ENCODE measurements at regions not wholly inside any gene's neighbourhood (a gene's known extent, or its start where the extent isn't known, plus 50 kb on each side); places are given as distances from the start of the nearest gene placed in this dataset.
A peak's percentile ranks its signal among the peaks of the same experiment; 100 is the strongest.
"Not testable (repeated sequence)": the region's sequence is repeated elsewhere in the genome, so short reads cannot be mapped to it uniquely, and the experiment has no call there.

DNA sequence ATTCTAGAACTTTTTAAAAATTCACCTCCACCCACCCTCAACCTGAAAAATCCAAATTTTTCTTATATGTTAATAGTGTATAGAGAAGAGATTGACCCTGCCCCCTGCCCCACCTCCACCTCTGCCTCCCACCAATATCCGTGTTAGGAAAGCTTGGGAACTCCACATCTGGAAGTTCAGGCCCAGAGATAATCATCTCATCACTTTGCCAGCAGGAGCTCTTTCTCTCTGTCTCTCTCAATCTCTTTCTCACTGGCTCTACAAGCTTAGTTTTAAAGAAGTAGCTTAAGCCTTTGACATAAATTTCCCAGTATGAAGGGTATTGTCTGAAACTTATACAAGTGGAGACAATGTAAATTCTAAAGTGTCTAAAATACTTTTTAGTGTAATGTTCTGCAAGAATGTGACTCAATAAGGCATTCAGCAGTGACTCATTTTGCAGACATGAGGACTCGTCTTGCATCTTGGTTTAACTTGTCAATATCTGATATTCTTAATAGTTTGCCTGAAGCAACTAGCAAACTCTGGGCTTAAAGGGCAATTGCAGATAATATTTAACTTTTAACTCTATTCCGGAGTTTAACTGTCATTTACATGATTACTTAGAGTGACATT, 299.8 kb upstream of the EPHA3 start:
- no peak for DNase-seq (ENCODE audit: low spot score)

DNA sequence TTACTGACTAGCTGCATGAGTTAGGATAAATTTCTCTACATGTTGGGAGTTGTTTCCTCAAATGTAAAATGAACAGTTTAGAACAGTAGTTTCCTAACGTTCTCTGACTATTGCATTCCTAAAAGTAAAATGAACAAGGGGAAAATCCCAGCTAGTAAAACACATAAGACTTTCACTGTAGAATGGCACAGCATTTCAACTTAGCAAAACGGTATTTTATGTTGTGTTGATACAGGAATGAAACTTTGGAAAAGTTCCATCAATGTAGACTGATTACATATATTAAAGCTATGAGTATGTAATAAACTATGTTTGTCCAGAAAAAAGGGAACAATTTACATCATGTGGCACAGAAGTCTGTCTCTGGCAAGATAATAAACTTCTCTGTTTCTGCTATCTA, 297.4 kb upstream of the EPHA3 start:
- no peak for DNase-seq (ENCODE audit: low spot score)

DNA sequence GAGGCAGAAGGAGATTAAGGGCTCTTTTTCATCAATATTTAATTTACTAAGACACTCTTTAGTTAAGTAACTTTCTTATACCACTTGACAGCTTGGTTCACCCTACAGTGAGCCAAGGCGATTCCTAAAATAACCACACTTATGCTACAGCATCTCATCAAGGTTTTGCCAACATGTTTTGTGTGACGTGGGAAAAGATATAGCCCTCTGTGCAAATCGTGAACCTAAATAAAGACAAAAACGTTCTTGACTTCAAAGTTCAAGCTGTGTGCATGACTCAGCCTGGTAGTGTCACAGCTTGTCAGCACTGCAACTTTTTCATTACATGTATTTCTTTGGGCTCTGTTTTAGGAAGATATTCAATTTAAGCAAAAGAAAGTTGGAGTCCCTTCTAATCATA, 297.0 kb upstream of the EPHA3 start:
- DNase-seq (ENCODE audit: low spot score), result no peak

GRCh38 chr3:88811096-88811495, 296.3 kb upstream of the EPHA3 start:
- DNase-seq (ENCODE audit: low spot score), result no peak

GRCh38 chr3:88812576-88812975, 294.8 kb upstream of the EPHA3 start:
- DNase-seq (ENCODE audit: low spot score), result no peak

DNA sequence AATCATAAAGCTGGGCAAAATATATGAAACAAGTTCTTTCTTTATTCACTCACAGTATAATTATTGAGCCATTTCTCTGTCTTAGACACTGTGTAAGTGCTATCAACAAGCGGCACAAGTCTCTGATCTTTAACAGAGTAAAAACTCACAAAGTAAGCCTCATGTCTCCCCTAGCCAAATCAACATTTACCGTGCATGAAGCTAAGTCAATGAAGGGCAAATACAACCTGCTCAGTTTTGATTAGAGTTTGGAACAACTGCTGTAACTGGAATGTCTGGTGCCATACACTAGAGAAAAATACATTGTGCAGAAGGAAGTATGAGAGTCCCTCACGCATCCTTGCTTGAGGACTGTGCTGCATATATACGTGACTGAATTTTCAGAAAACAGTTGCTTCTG, 291.0 kb upstream of the EPHA3 start:
- DNase-seq (ENCODE audit: low spot score), result no peak

GRCh38 chr3:88824666-88825564, 282.5 kb upstream of the EPHA3 start:
- DNase-seq (ENCODE audit: low spot score), result no peak

DNA sequence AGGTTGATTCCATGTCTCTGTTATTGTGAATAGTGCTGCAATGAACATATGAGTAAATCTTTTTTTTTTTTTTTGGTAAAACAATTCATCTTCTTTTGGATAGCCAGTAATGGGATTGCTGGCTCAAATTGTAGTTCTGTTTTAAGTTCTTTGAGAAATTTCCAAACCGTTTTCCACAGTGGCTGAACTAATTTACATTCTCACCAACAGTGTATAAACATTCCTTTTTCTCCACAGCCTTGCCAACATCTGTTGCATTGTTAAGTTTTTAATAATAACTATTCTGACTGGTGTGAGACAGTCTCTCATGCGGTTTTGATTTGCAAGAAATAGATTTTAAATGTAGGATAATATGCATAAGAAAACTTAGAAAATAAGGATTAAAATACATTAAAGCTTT, 279.0 kb upstream of the EPHA3 start:
- DNase-seq (ENCODE audit: low spot score), result no peak

DNA sequence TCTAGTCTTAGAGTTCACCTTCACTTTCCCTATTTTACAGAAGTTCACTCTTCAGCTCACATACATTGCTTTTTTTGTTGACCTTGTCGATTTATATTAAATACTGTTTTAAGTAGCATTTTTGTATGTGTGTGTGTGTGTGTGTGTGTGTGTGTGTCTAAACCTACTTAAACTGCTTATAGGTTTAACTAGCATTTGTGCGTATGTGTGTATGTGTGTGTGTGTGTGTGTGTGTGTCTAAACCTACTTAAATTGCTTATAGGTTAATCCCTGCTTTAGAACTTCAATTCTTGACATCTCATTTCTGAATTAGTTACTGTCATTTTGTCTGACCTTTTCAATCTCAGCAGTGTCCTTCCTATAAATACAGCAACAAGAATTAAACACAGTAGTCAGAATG, 254.8 kb upstream of the EPHA3 start:
- no peak for DNase-seq (ENCODE audit: low spot score)

GRCh38 chr3:88863196-88863595, 244.2 kb upstream of the EPHA3 start:
- DNase-seq (ENCODE audit: low spot score), result no peak

DNA sequence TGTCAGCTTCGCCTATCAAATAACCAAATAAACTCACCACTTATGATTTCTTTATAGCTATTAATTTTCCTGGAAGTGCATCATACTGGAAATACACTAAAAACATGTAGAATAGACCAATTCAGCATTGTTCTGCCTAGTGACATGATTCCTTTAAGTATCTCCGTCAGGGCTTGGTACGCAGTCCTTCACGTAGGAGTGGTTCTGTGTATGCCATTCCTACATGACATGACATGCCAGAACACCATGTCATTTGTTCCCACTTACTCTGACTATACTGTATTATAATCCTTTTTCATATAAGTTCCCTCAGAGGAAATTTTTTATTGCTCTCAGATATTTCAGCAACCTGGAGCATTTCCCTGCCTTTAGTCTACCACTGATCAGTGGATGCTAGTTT, 230.7 kb upstream of the EPHA3 start:
- no peak for DNase-seq (ENCODE audit: low spot score)

GRCh38 chr3:88879905-88880304, 227.5 kb upstream of the EPHA3 start:
- no peak for DNase-seq (ENCODE audit: low spot score)

GRCh38 chr3:88882121-88882520, 225.3 kb upstream of the EPHA3 start:
- no peak for DNase-seq (ENCODE audit: low spot score)

GRCh38 chr3:88886624-88887023, 220.8 kb upstream of the EPHA3 start:
- DNase-seq (ENCODE audit: low spot score), result not testable (repeated sequence)

- DNase-seq (ENCODE audit: low spot score), result no peak
Observed at GRCh38 chr3:88896026-88896425, 211.4 kb upstream of the EPHA3 start.

GRCh38 chr3:88912294-88912877, 195.0 kb upstream of the EPHA3 start:
- peak; percentile 80 for DNase-seq (ENCODE audit: low spot score)

- DNase-seq (ENCODE audit: low spot score), result no peak
Observed at GRCh38 chr3:88918841-88919240, 188.6 kb upstream of the EPHA3 start.

- no peak for DNase-seq (ENCODE audit: low spot score)
Observed at GRCh38 chr3:88921986-88922385, 185.4 kb upstream of the EPHA3 start.

DNA sequence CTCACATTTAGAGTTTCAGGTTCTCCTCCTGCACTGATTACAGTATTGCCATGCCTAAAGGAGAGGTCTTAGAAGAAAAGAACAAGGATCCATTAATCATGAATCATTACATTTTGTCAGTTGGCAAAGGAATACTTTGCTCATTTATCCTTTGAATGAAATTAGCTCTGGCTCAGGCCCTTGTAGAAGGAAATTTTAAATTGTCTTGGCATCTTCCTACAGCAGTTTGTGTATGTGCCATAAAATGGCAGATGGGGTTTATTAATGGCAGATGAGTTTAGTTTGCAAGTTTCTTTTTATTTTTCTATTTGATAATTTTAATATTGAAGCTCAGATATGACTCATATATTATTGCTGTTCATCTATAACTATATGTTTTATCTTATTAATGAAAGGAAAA, 181.2 kb upstream of the EPHA3 start:
- no peak for DNase-seq (ENCODE audit: low spot score)

DNA sequence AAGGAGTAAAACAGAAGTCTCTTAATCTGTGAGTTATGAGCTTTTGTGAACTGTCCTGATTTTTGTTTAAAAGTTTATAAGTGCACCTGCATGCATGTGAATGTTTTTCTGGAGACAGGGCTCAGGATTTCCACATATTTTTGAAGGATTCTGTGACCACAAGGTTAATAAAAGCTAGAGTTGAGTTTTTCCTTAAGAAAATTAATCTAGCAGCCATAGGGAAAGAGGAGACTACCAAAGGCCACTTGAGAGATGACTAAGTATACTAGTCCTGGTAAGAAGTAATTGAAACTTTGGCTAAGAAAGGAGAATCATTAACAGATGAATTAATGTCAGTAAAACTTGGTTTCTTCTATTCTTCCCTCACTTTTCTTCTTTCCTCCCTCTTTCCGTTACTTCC, 176.8 kb upstream of the EPHA3 start:
- DNase-seq (ENCODE audit: low spot score), result no peak

DNA sequence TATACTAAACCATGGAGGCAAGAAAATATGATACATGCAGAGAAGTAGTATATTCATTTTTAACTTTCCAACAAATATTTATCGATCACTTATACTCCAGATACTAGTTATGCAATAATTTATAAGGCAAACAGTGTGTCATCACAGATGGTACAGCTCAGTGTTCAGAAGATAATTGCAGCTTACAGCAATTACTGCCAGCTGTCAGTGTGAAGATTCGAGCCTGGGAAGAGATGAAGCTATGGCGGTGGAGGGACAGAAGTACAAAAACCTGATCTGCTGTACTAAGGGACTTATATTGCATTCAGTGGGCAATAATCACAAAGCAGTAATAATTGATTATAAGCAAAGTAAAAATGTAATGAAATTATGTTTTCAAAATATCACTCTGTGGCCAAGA, 170.6 kb upstream of the EPHA3 start:
- DNase-seq (ENCODE audit: low spot score), result peak; percentile 40

DNA sequence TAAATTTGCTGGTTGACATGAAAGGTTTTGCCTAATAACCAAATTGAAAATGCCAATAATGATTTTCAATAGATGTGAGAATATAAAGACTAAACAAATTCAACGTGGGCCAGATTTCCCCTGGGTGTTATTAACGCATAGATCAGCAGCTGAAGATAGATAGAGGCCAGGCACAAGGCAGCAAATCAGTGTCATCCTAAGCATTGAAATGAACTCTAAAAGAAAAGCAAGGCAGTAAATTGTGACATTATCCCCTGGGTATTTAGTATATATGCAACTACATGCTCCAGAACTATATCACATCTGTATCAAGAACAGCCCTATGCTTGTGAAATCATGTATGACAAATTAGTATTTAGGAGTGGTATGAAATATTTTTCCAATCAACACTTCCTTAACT, 167.1 kb upstream of the EPHA3 start:
- DNase-seq (ENCODE audit: low spot score), result no peak

- no peak for DNase-seq (ENCODE audit: low spot score)
Observed at GRCh38 chr3:88947013-88947412, 160.4 kb upstream of the EPHA3 start.
